Activated T-helper 2 cell treated with anti-CD3 and anti-CD28 coated beads, Interferon-gamma antibody, Interleukin-2, Interleukin-4, amounts not matched to agents 10 μg/mL and 5 μg/mL and 100 μg/mL, durations not matched to agents 14 hours and 24 hours and 36 hours (primary cell): ENCODE measurements at regions not wholly inside any gene's neighbourhood (a gene's known extent, or its start where the extent isn't known, plus 50 kb on each side); places are given as distances from the start of the nearest gene placed in this dataset.
"Not testable (repeated sequence)": the region's sequence is repeated elsewhere in the genome, so short reads cannot be mapped to it uniquely, and the experiment has no call there.

Source experiments
- DNase-seq: peaks from one replicate; pipeline ENCODE4 v3.0.0; 2021; ENCODE audit warnings: low spot score
- H3K27ac Mint-ChIP-seq: one replicate; pipeline ENCODE4 v1.8.0; 2021; ENCODE audit warnings: mixed read lengths
- H3K27me3 Mint-ChIP-seq: one replicate; pipeline ENCODE4 v1.8.0; 2021; ENCODE audit warnings: low read depth, mixed read lengths
- H3K36me3 Mint-ChIP-seq: one replicate; pipeline ENCODE4 v1.8.0; 2021; ENCODE audit warnings: low read depth, mixed read lengths
- H3K4me1 Mint-ChIP-seq: one replicate; pipeline ENCODE4 v1.8.0; 2021; ENCODE audit warnings: low read depth, mixed read lengths
- H3K4me3 Mint-ChIP-seq: one replicate; pipeline ENCODE4 v1.8.0; 2021; ENCODE audit warnings: low read depth, mild to moderate bottlenecking, moderate library complexity, mixed read lengths
- H3K9me3 Mint-ChIP-seq: one replicate; pipeline ENCODE4 v1.8.0; 2021; ENCODE audit warnings: mixed read lengths
- intact Hi-C: fragments of 100-400 bp; cut with micrococcal nuclease; formaldehyde crosslinking; loops from one replicate; pipeline ENCODE4 v1.15.1; 2023

DNA sequence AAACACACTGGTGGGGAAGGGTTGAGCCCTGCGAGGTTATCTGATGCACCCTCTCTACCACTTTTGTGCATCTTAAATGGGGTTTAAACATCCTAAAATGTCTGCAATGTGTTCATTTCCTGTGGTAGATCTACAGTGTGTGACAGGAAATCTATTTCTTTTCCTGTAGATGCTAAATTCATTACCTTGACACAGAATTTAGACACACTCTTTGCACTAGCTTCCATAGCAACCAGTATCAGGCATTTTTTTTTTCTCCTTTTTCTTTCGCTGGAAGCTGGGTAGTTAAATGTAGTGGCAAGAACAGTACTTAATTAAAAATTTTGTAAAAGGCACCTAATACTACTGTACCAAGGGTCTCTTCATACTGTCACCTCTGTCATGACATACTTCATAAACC lies 141.1 kb downstream of the RFPL4B start:
- intact Hi-C loops = no loop called here
- Mint-ChIP-seq H3K36me3 (no peaks in the 10 kb centered on the region), H3K27me3 (no peaks in the 10 kb centered on the region), H3K27ac (no peak overlapping the region), H3K4me3 (no peak overlapping the region), H3K9me3 (no peaks in the 10 kb centered on the region), H3K4me1 (no peaks in the 10 kb centered on the region)
- DNase-seq = no peak

DNA sequence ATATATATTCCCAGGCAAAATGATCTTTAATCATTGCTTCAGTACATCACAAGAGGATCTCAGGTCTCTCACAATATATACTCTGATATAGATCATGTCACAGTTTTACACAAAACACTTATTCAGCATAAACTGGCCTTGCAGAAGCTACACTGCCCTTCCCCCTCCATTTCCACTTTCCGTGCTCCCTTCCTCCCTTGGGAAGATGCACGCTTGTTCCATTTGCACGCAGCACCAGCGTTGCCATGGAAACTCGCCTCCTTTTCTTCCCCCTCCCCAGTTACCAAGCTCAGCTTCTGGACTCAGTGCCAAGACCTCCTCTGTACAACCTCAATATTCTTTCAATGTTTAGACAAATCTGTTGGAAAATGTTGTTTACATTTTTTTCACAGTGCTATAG lies 154.6 kb downstream of the RFPL4B start:
- no peaks in the 10 kb centered on the region for H3K9me3 Mint-ChIP-seq
- no peaks in the 10 kb centered on the region for H3K4me1 Mint-ChIP-seq
- no peaks in the 10 kb centered on the region for H3K36me3 Mint-ChIP-seq
- no peaks in the 10 kb centered on the region for H3K27me3 Mint-ChIP-seq
- no peak for DNase-seq
- intact Hi-C loops = no loop called here
- H3K27ac Mint-ChIP-seq = no peak overlapping the region
- H3K4me3 Mint-ChIP-seq = no peak overlapping the region

DNA sequence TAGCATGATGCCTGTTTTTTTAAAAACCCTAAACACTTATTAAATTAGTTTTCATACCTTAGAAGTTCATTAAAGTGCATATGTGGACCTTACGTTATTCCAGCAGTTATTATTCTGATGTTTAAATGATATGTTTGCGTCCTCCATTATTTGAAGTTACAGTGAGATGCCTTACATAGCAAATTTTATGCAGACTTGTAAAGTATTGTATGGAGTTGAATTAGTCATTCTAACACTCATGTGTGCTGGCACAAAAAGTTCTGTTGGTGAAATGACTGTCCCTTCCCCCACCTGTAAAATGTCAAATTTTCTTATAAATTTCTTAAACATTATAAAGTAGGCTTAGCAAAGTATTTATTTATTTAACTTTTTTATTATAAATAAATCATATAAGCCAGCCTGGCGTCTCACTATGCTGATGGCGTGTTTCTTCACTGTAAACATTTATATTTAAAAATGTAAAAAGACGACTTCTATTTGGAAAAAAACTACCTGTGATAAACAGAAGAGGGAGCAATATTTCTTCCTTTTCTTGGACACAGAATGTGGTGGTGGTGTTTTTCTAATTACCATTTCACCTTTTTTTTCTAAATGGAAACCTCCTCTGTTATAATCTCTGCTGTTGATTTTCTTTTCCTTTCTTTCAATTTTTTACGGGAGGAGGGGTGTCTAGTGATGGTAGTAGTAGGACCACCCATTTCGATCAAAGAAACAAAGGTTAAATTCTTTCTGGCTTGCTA lies 155.4 kb downstream of the RFPL4B start:
- Mint-ChIP-seq H3K9me3 (no peaks in the 10 kb centered on the region), H3K4me1 (no peaks in the 10 kb centered on the region), H3K27me3 (no peaks in the 10 kb centered on the region), H3K4me3 (no peak overlapping the region), H3K36me3 (no peaks in the 10 kb centered on the region), H3K27ac (no peak overlapping the region)
- intact Hi-C loops = no loop called here
- no peak for DNase-seq

DNA sequence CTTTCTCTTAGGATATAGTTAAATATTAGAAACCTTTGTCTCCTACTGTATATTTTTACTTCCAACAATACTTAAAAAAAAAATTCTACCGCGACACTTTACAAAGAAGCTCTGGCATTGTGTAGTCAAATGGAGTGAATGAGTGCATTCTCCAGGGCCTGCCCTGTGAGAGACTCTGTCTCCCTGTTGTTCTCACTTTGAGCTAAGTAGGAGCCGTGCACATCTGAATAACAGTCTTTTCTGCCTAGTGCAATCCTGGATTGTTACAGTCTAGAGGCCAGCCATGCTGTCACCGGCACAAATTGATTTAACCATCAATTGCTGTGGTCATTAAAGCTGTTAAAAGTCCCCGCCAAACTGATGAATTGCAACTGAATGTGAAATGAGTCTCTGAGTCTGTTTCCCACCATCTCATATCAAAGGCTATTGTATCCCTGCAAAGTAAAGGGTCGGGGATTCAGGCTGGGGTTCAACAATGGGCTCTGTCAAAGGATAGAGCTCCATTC lies 156.0 kb downstream of the RFPL4B start:
- H3K4me3 Mint-ChIP-seq = no peak overlapping the region
- no peaks in the 10 kb centered on the region for H3K9me3 Mint-ChIP-seq
- DNase-seq = no peak
- no peaks in the 10 kb centered on the region for H3K36me3 Mint-ChIP-seq
- H3K27ac Mint-ChIP-seq = no peak overlapping the region
- no peaks in the 10 kb centered on the region for H3K4me1 Mint-ChIP-seq
- intact Hi-C loops = no loop called here
- H3K27me3 Mint-ChIP-seq = no peaks in the 10 kb centered on the region

DNA sequence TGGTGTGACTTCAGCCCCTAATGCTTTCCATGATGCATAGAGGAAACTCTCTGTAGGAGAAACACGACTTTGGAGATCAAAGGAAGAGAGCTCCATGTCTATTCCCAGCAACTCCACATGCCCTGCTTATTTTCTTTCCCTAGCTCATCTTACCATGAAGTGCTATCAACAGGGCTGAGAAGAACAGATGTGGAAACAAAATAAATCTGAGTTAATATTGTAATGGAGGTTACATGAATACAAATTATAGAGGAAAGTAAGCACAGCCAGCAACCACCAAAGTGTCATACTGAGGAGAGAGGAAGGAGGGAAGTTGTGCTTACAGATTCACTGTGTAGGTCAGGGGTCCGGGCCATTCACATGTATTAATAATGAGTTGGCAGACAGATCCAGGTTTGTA lies 157.5 kb downstream of the RFPL4B start:
- no peaks in the 10 kb centered on the region for H3K36me3 Mint-ChIP-seq
- no peak overlapping the region for H3K27ac Mint-ChIP-seq
- intact Hi-C loops = no loop called here
- no peaks in the 10 kb centered on the region for H3K27me3 Mint-ChIP-seq
- DNase-seq = no peak
- H3K4me3 Mint-ChIP-seq = no peak overlapping the region
- no peaks in the 10 kb centered on the region for H3K4me1 Mint-ChIP-seq
- H3K9me3 Mint-ChIP-seq = no peaks in the 10 kb centered on the region

DNA sequence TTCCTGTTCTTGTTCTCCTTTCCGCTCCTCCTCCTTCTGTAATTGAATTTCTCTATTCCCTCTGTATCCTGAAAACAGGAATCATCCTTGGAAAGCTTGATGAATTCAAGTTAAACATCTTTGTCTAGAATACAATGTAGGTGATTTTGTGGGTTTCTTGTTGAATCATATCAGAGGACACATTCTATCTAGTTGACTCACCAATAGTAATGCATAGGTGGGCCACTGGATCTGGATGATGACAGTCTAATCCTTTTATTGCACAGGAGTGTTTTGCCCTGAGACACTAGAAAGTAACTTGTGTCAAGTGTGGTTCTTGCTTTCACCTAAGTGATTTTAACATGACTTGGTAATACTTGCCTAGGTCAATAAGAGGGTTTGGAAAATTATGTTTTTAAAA lies 164.3 kb downstream of the RFPL4B start:
- intact Hi-C loops = no loop called here
- H3K4me3 Mint-ChIP-seq = no peak overlapping the region
- H3K4me1 Mint-ChIP-seq = no peaks in the 10 kb centered on the region
- no peak for DNase-seq
- H3K27ac Mint-ChIP-seq = no peak overlapping the region
- no peaks in the 10 kb centered on the region for H3K27me3 Mint-ChIP-seq
- H3K9me3 Mint-ChIP-seq = no peaks in the 10 kb centered on the region
- no peaks in the 10 kb centered on the region for H3K36me3 Mint-ChIP-seq

DNA sequence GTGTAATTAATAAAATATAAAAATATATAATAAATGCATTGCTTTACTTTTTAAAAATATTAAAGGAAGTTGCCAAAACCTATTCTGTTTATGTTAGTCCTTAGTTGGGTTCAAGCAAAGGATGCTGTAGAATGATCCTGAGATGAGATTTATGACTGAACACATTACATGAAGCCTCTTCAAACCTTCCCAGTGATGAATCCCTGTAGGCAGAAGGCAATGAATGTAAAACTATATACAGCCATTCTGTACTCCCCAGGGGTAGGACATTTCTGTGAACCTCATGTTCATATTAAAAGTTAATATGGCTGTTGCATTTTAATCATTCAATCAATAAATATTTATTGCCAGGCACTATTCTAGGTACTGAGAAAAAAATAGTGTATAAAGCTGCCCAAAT lies 166.0 kb downstream of the RFPL4B start:
- no peak for DNase-seq
- no peaks in the 10 kb centered on the region for H3K36me3 Mint-ChIP-seq
- H3K4me1 Mint-ChIP-seq = no peaks in the 10 kb centered on the region
- intact Hi-C loops = no loop called here
- H3K27ac Mint-ChIP-seq = no peak overlapping the region
- no peaks in the 10 kb centered on the region for H3K27me3 Mint-ChIP-seq
- no peak overlapping the region for H3K4me3 Mint-ChIP-seq
- H3K9me3 Mint-ChIP-seq = no peaks in the 10 kb centered on the region

DNA sequence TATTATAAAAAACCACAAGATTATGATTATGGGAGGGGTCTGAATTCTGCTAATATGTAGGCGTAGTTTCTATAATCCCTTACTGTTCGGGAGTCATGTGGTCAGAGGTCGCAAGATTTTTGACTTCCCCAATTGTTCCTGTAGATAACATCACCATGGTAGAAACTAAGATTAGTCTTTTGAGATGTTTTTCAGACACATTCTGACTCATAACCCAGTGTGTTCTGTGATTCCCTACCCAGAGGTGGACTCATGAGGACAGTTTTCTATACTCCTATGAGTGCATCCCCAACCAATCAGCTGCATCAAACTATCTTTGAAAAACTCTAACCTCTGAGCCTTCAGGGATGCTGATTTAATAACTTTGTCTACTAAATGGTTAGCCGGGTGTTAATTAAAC lies 175.5 kb downstream of the RFPL4B start:
- Mint-ChIP-seq H3K36me3 (no peaks in the 10 kb centered on the region), H3K9me3 (no peaks in the 10 kb centered on the region), H3K27me3 (no peaks in the 10 kb centered on the region), H3K27ac (no peak overlapping the region), H3K4me1 (no peaks in the 10 kb centered on the region), H3K4me3 (no peak overlapping the region)
- no peak for DNase-seq
- intact Hi-C loops = no loop called here

DNA sequence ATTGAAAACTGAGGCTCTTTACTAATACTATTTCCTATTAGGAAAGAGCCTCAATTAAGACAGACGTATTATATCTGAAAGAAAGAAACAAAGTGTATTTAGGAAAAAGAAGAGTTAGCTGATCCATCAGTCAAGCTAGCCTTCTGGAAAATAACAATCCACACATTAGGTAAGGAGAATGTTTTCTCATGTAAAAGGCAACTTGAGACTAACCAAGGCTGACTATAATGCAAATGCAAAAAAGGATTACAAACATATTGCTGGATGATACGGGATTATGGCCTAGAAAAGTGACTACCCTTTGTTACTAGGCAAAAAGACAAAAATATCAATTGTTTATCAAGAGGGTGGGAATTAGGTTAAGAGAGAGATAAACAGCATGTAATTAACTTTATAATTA lies 176.9 kb downstream of the RFPL4B start:
- Mint-ChIP-seq H3K4me1 (no peaks in the 10 kb centered on the region), H3K36me3 (no peaks in the 10 kb centered on the region), H3K27ac (no peak overlapping the region), H3K4me3 (no peak overlapping the region), H3K27me3 (no peaks in the 10 kb centered on the region), H3K9me3 (no peaks in the 10 kb centered on the region)
- DNase-seq = no peak
- intact Hi-C loops = no loop called here

DNA sequence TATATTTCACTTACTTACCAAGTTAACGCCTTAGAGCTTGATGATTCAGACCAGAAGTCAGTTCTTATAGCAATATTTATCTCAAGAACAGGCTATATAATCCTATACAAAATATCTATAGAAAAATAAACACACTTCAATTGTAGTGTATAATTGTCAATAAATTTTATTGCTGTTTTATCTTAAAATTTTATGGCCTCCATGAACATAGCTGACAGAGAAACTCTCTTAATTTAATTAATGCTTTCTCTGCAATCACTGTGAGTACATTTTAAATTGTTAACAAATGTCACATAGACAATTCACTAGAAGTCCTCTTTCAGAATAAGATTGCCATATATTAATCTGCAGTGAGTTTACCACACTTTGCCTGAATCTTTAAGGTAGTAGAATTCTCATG lies 178.6 kb downstream of the RFPL4B start:
- H3K27ac Mint-ChIP-seq = no peak overlapping the region
- no peaks in the 10 kb centered on the region for H3K4me1 Mint-ChIP-seq
- H3K36me3 Mint-ChIP-seq = no peaks in the 10 kb centered on the region
- no peaks in the 10 kb centered on the region for H3K27me3 Mint-ChIP-seq
- intact Hi-C loops = no loop called here
- no peak overlapping the region for H3K4me3 Mint-ChIP-seq
- no peak for DNase-seq
- no peaks in the 10 kb centered on the region for H3K9me3 Mint-ChIP-seq

DNA sequence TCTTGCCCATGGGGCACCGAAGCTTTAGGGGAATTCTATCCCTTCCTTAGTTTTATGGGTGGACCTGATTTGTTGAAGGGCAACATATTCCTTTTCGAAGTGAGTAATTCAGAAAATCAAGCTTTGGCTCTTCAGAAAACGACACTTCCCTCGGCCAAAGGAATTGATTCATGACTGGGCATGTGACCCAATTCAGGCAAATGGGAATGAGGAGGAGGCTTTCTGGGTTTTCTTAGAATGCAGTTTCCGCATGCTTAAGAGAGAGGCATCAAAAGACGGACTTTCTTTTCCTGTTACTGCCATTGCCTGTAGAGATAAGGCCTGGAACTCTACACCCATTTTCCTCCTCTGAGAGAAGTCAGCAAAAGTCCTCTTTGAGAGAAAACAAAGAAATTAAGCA lies 179.5 kb downstream of the RFPL4B start:
- Mint-ChIP-seq H3K4me3 (no peak overlapping the region), H3K9me3 (no peaks in the 10 kb centered on the region), H3K27me3 (no peaks in the 10 kb centered on the region), H3K27ac (no peak overlapping the region), H3K36me3 (no peaks in the 10 kb centered on the region), H3K4me1 (no peaks in the 10 kb centered on the region)
- no peak for DNase-seq
- intact Hi-C loops = no loop called here

DNA sequence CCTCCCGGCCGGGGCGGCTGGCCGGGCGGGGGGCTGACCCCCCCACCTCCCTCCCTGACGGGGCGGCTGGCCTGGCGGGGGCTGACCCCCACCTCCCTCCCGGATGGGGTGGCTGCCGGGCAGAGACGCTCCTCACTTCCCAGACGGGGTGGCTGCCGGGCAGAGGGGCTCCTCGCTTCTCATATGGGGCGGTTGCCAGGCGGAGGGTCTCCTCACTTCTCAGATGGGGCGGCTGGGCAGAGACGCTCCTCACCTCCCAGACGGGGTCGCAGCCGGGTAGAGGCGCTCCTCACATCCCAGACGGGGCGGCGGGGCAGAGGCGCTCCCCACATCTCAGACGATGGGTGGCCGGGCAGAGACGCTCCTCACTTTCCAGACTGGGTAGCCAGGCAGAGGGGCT lies 181.2 kb downstream of the RFPL4B start:
- intact Hi-C loops = not testable (repeated sequence)

DNA sequence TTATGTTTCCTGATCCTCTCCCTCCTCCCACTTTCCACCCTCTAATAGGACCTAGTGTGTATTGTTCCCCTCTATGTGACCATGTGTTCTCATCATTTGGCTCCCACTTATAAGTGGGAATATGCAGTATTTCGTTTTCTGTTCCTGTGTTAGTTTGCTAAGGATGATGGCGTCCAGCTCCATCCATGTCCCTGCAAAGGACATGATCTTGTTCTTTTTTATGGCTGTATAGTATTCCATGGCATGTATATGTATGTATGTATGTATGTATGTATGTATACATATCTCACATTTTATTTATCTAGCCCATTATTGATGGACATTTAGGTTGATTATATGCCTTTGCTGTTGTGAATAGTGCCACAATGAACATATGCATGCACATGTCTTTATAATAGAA lies 188.7 kb downstream of the RFPL4B start:
- DNase-seq = no peak
- Mint-ChIP-seq H3K27ac (no peak overlapping the region), H3K4me1 (no peaks in the 10 kb centered on the region), H3K9me3 (peaks cover 10% of the 10 kb centered on the region), H3K36me3 (no peaks in the 10 kb centered on the region), H3K4me3 (no peak overlapping the region), H3K27me3 (no peaks in the 10 kb centered on the region)
- intact Hi-C loops = no loop called here

More for the DNA sequence above, 181.2 kb downstream of the RFPL4B start:
- not testable (repeated sequence) for H3K27ac Mint-ChIP-seq, H3K9me3 Mint-ChIP-seq, H3K4me3 Mint-ChIP-seq, H3K4me1 Mint-ChIP-seq, H3K36me3 Mint-ChIP-seq, DNase-seq, H3K27me3 Mint-ChIP-seq

DNA sequence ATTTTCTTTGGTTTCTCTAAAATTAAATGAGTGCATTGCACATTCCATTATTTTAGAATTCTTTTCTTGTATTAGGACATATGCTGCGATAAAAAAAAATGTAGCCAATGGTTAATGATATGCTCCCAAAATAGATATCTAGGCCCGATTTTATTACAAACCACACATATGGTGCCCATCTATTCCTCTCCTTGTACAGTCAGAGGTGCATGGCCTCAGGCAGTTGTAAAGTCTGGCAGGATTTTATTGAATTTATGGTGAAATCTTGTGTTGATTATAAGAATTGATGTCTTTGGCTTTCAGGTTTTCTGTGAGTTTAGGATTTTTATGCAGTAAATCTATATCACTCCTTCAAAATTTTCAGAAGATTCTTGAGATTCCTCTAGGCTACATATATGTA lies 192.2 kb downstream of the RFPL4B start:
- Mint-ChIP-seq H3K36me3 (no peaks in the 10 kb centered on the region), H3K27me3 (no peaks in the 10 kb centered on the region), H3K9me3 (peaks cover 10% of the 10 kb centered on the region), H3K4me1 (no peaks in the 10 kb centered on the region), H3K27ac (no peak overlapping the region), H3K4me3 (no peak overlapping the region)
- DNase-seq = no peak
- intact Hi-C loops = no loop called here
